Heart left ventricle (tissue), 16 donors: ENCODE measurements at regions not wholly inside any gene's neighbourhood (a gene's known extent, or its start where the extent isn't known, plus 50 kb on each side); places are given as distances from the start of the nearest gene placed in this dataset.
A peak's percentile ranks its signal among the peaks of the same experiment; 100 is the strongest.

Experiments used
- ATAC-seq, 4 donors: fragments of 200-7000 bp; cut with Tn5 transposase; one replicate each; pipeline ENCODE4 v1.9.1; 2020 to 2022; ENCODE audit warnings: moderate library complexity in 4 of 4, mild to moderate bottlenecking in 3 of 4, moderate number of reproducible peaks in 1 of 4
- DNase-seq, 5 donors: peaks; one replicate each; pipeline ENCODE4 v3.0.0-alpha.2; 2020
- H3K27ac ChIP-seq, 12 donors: fragments of 200-600 bp; sonication (generic) in 4 of 12; one replicate each; pipeline versions ENCODE4 v1.5.0 to v1.8.0; 2016 to 2022; ENCODE audit warnings: mild to moderate bottlenecking in 2 of 12
- H3K27me3 ChIP-seq, 9 donors: fragments of 200-600 bp; sonication (generic) in 2 of 9; one replicate each; pipeline versions ENCODE4 v1.5.1 to v1.8.0; 2016 to 2022; ENCODE audit warnings: mild to moderate bottlenecking in 3 of 9
- H3K36me3 ChIP-seq, 9 donors: fragments of 200-600 bp; sonication (generic) in 2 of 9; one replicate each; pipeline versions ENCODE4 v1.5.0 to v1.8.0; 2018 to 2022; ENCODE audit warnings: mild to moderate bottlenecking in 2 of 9
- H3K4me1 ChIP-seq, 12 donors: fragments of 200-600 bp; sonication (generic) in 4 of 12; one replicate each; pipeline versions ENCODE4 v1.5.0 to v1.8.0; 2016 to 2022; ENCODE audit warnings: mild to moderate bottlenecking in 3 of 12
- H3K4me3 ChIP-seq, 12 donors: fragments of 200-600 bp; sonication (generic) in 4 of 12; one replicate each; pipeline versions ENCODE4 v1.5.0 to v1.8.0; 2017 to 2022; ENCODE audit warnings: mild to moderate bottlenecking in 9 of 12, moderate library complexity in 4 of 12
- H3K9me3 ChIP-seq, 12 donors: fragments of 200-600 bp; sonication (generic) in 4 of 12; one replicate each; pipeline versions ENCODE4 v1.5.0 to v1.8.0; 2016 to 2022; ENCODE audit warnings: mild to moderate bottlenecking in 1 of 12
- POLR2A ChIP-seq, 2 donors: fragments of 450-650 bp; IDR thresholded peaks; one replicate each; pipeline ENCODE4 v1.6.1; 2017; ENCODE audit warnings: antibody characterized with exemption in 2 of 2, mild to moderate bottlenecking in 2 of 2, moderate library complexity in 2 of 2
- WGBS, 4 donors: extraction: QIAGEN DNeasy Blood & Tissue Kit in 2 of 4; methylation state at CpG; one replicate each; pipeline versions ENCODE4 v1.1.5 to v1.1.7; 2013 to 2018; 5-methylcytosine and 5-hydroxymethylcytosine counted together
- intact Hi-C, 10 donors: fragments of 100-400 bp; cut with DNase I; formaldehyde crosslinking; loops; one replicate each; pipeline versions ENCODE4 v1.11.1 to v1.14.2; 2022
- TF ChIP-seq, protein P1 (sequence below), 12 donors: fragments of 200-600 bp; sonication (generic) in 4 of 12; IDR thresholded peaks; one replicate each; pipeline versions ENCODE4 v1.5.0 to v1.8.0; 2018 to 2022; ENCODE audit warnings: antibody characterized with exemption in 12 of 12, mild to moderate bottlenecking in 5 of 12
- donor health status: ischemic (EF 13 %, LVEDD 7.1; RV severe dilation, severe dysfunction).
- donor health status: healthy with polysubstance abuse.
- donor health status: DM: no; HTN: yes; CAD: no.
- donor health status: DM: no; HTN: no; CAD: no.
- donor health status: ischemic (EF 25% LVEDD 6.9; RV normal size, moderate dysfunction).
- donor health status: ischemic (EF 25% LVEDD 5.7; RV mildly dilated, moderate dysfunction).
- donor health status: healthy.
- donor health status: DM: yes; HTN: yes; CAD: no.
- donor health status: ischemic (EF 35%, LVEDD 5.7; RV mildly dilated, moderate dysfunction).
- donor health status: nonischemic (EF 11% LVEDD 7.7; RV severe dilation, severe dysfunction).
- donor health status: DM: yes; HTN: yes; CAD: no.
- donor health status: PGD.
- donor health status: ischemic (EF 29% LVEDD 5.4; RV normal size, mild dysfunction).
- donor health status: nonischemic (EF 23%, LVEDD 6.1; RV moderate dilation, normal function).

DNA sequence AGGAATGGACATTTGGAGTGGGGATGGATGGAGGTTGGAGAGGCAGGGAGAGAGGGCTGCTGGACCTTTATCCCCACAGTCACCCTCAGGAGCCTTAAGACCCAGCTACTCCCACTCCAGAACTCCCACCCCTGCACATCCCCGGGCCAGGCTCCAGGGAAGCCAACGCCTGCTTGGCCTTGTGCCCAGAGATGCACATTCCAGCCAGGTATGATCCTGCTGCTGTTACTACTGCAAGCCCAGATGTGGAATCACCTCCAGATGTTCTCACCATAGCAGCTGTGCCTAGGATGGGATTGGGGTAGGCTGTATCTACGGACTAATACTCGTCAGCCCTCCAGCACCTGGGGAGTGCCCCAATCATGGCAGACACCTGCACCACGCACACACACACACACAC lies 71.7 kb downstream of the ZFP36L2 start:
- ATAC-seq: no peak
- Histone ChIP-seq H3K4me1 (peaks cover 6 to 39% (median 28%) of the 10 kb centered on the region in 12 donors), H3K27ac (no peak overlapping the region), H3K9me3 (no peaks in the 10 kb centered on the region), H3K27me3 (no peaks in the 10 kb centered on the region), H3K36me3 (no peaks in the 10 kb centered on the region), H3K4me3 (no peak overlapping the region)
- intact Hi-C loops: loop anchor here in 3 of 10 donors (5.0 to 10.0 kb wide), 2 partner anchors 53 to 60 kb away; no protein-coding TSS in a partner anchor
- WGBS, 4 donors: 52 to 80% (median 72%) methylated on average over 2 to 5 of the region's 5 CpGs
- peak in 1 of 5 donors; percentile 11 for DNase-seq
- TF ChIP-seq, protein P1, sequence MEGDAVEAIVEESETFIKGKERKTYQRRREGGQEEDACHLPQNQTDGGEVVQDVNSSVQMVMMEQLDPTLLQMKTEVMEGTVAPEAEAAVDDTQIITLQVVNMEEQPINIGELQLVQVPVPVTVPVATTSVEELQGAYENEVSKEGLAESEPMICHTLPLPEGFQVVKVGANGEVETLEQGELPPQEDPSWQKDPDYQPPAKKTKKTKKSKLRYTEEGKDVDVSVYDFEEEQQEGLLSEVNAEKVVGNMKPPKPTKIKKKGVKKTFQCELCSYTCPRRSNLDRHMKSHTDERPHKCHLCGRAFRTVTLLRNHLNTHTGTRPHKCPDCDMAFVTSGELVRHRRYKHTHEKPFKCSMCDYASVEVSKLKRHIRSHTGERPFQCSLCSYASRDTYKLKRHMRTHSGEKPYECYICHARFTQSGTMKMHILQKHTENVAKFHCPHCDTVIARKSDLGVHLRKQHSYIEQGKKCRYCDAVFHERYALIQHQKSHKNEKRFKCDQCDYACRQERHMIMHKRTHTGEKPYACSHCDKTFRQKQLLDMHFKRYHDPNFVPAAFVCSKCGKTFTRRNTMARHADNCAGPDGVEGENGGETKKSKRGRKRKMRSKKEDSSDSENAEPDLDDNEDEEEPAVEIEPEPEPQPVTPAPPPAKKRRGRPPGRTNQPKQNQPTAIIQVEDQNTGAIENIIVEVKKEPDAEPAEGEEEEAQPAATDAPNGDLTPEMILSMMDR (IDR thresholded peaks at IDR 0.05): no peak
- no peak for TF ChIP-seq POLR2A (IDR thresholded peaks at IDR 0.05)

DNA sequence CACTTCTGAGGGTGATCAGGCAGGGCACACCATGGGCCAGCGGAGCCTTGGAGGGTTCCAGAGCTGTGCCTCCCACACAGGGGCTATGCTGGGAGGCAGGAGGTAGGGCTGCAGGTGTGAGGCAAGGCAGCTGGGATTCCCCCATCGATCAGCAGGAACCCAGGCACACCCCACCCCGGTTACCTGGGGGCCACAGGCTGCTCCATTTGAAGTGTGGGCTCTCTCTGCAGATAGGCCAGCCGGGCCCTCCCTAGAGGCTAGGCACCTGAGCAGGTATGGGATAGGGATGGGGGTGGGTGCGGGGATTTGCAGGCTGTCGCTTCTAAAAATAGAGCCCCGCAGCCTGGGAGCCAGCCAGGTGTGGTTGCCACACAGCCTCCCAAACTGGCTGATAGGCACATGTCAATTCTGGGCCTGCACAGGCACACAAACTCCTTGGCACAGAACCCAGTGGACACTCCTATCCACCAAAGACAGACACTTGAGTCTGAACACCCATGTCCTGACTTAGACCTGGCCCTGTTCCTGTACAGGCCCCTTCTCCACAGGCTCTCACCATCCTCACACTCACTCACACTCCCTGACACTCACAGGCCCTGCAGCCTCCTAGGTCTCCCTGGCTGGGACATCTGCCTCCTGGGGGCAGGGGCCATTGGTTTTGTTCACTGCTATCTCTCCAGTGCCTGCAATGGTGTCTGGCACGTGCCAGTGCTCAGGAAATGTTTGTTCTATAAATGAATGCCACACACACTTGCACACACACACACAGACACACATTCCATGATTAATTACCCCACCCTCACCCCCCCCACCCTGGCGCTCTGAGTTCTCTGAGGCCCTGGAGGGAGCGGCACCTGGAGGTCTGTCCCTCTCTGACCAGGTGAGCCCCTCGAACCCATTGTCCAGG lies 73.4 kb downstream of the ZFP36L2 start:
- H3K9me3 ChIP-seq: no peaks in the 10 kb centered on the region
- WGBS, 4 donors: 58 to 69% (median 67%) methylated on average over 11 of the region's 11 CpGs
- TF ChIP-seq, protein P1 (IDR thresholded peaks at IDR 0.05): no peak
- no peak for TF ChIP-seq POLR2A (IDR thresholded peaks at IDR 0.05)
- ATAC-seq: peak; percentile 71 to 88 (median 86)
- H3K4me1 ChIP-seq: peaks cover 0 to 22% (median 12%) of the 10 kb centered on the region in 12 donors
- no peak overlapping the region for H3K4me3 ChIP-seq
- intact Hi-C loops: loop anchor here in 3 of 10 donors (5.0 to 10.0 kb wide), 2 partner anchors 54 to 62 kb away; no protein-coding TSS in a partner anchor
- H3K27me3 ChIP-seq: no peaks in the 10 kb centered on the region
- H3K27ac ChIP-seq: peak overlapping the region in 4 of 12 donors; percentile 19 to 50 (median 36)
- H3K36me3 ChIP-seq: no peaks in the 10 kb centered on the region
- peak in 3 of 5 donors; percentile 70 to 84 (median 71) for DNase-seq

DNA sequence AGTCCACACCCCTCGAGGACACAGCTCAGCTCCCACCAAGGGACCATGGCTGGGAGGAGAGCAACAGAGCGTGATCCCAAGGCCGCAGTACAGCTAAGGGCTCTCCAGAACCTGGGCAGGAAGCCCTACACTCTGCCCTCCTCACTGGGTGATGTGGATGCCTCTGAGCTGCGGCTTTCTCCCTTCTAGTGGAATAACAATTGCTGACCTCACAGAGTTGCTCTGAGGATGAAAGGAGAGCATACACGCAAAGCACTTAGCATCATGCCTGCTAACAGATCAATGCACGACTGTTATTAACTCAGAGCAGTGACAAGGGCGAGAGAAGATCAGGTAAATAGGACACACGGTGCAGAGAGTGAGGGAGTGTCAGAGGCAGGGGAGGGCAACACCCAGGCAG lies 74.2 kb downstream of the ZFP36L2 start:
- peak overlapping the region in 3 of 12 donors; percentile 24 to 41 (median 31) for H3K27ac ChIP-seq
- intact Hi-C loops: loop anchor here in 3 of 10 donors (5.0 to 10.0 kb wide), 2 partner anchors 55 to 63 kb away; no protein-coding TSS in a partner anchor
- peaks cover 0 to 16% (median 8%) of the 10 kb centered on the region in 12 donors for H3K4me1 ChIP-seq
- H3K36me3 ChIP-seq: no peaks in the 10 kb centered on the region
- H3K27me3 ChIP-seq: no peaks in the 10 kb centered on the region
- TF ChIP-seq POLR2A (IDR thresholded peaks at IDR 0.05): no peak
- TF ChIP-seq, protein P1 (IDR thresholded peaks at IDR 0.05): no peak
- ATAC-seq: no peak
- H3K9me3 ChIP-seq: no peaks in the 10 kb centered on the region
- WGBS, 4 donors: 72 to 77% (median 74%) methylated on average over 8 of the region's 8 CpGs
- no peak overlapping the region for H3K4me3 ChIP-seq
- DNase-seq: no peak

DNA sequence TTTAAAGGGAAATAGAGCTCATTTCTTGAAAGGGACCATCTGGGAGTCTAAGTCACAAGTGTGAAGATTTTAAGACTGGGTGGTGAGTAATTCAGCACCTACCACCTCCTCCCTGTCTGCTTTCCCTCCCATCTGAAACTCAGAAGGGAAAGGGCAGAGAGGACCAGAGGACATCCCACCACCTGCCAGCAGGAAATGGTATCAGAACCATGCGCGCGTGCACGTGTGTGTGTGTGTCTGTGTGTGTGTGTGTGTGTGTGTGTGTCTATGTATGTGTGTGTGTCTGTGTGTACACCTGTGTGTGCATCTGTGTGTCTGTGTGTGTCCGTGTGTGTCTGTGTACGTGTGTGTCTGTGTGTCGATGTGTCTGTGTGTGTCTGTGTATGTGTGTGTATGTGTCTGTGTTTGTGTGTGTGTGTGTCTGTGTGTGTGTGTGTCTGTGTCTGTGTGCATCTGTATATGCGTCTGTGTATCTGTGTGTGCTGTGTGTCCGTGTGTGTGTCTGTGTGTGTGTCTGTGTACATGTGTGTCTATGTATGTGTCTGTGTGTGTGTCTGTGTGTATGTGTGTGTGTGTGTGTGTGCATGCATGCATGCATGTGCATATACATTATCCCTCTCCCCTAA lies 76.8 kb downstream of the ZFP36L2 start:
- no peaks in the 10 kb centered on the region for H3K9me3 ChIP-seq
- TF ChIP-seq, protein P1 (IDR thresholded peaks at IDR 0.05): no peak
- no peak for TF ChIP-seq POLR2A (IDR thresholded peaks at IDR 0.05)
- DNase-seq (no peak), ATAC-seq (no peak)
- H3K4me1 ChIP-seq: peaks cover 0 to 23% (median 10%) of the 10 kb centered on the region in 12 donors
- H3K4me3 ChIP-seq: no peak overlapping the region
- intact Hi-C loops: loop anchor here in 3 of 10 donors (5.0 to 10.0 kb wide), 2 partner anchors 58 to 65 kb away; no protein-coding TSS in a partner anchor
- H3K27me3 ChIP-seq: no peaks in the 10 kb centered on the region
- 88 to 91% (median 89%) methylated on average over 8 to 9 of the region's 9 CpGs for WGBS, 4 donors
- H3K36me3 ChIP-seq: no peaks in the 10 kb centered on the region
- H3K27ac ChIP-seq: no peak overlapping the region
